ENCODE measurements at regions not wholly inside any gene's neighbourhood (a gene's known extent, or its start where the extent isn't known, plus 50 kb on each side); places are given as distances from the start of the nearest gene placed in this dataset.

DNA sequence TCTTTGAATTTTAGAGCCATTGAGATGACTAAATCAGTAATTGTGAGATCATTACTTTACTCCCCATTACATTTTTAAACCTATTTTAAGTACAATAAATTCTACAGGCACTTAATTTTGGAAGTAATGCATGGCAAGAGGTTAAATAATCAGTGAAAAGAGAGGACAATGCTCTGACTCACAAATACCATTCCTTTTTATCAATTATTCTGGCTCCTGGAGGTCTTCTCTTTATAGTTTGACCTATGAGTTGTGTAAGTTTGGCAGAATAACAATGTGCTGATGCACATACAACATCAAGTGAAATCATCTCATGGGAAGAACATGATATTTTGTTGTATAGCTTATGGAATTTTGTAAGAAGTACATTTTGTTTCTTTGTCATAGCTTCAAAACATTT, 166.7 kb downstream of the TMTC3 start:
- Histone ChIP-seq H3K9me3 (ENCODE audit: insufficient read depth, low read length, severe bottlenecking) (no peaks in the 10 kb centered on the region), H3K27me3 (ENCODE audit: insufficient read depth, low read length, poor library complexity) (no peaks in the 10 kb centered on the region), H4K20me1 (ENCODE audit: insufficient read depth, low read length) (no peaks in the 10 kb centered on the region), H3K27ac (ENCODE audit: low read length) (no peak overlapping the region), H3K79me2 (ENCODE audit: insufficient read depth, low read length) (no peaks in the 10 kb centered on the region), H3K4me1 (ENCODE audit: insufficient read depth, low read length) (no peaks in the 10 kb centered on the region), H3K9ac (ENCODE audit: low read depth, low read length) (no peak overlapping the region), H3K4me3 (ENCODE audit: low read depth in 1 of 2, low read length in 2 of 2) (no peak overlapping the region), H2AFZ (ENCODE audit: low read depth, low read length) (no peak overlapping the region), H3K36me3 (ENCODE audit: insufficient read depth, low read length) (no peaks in the 10 kb centered on the region), H3K4me2 (ENCODE audit: insufficient read depth, low read length) (no peak overlapping the region)
- DNase-seq (no peak), ATAC-seq (ENCODE audit: insufficient read depth, low read depth) (no peak)
- no peak for TF ChIP-seq EZH2 (IDR thresholded peaks at IDR 0.05; ENCODE audit: borderline replicate concordance, low read depth, low read length, severe bottlenecking)
- TF ChIP-seq, protein P1, sequence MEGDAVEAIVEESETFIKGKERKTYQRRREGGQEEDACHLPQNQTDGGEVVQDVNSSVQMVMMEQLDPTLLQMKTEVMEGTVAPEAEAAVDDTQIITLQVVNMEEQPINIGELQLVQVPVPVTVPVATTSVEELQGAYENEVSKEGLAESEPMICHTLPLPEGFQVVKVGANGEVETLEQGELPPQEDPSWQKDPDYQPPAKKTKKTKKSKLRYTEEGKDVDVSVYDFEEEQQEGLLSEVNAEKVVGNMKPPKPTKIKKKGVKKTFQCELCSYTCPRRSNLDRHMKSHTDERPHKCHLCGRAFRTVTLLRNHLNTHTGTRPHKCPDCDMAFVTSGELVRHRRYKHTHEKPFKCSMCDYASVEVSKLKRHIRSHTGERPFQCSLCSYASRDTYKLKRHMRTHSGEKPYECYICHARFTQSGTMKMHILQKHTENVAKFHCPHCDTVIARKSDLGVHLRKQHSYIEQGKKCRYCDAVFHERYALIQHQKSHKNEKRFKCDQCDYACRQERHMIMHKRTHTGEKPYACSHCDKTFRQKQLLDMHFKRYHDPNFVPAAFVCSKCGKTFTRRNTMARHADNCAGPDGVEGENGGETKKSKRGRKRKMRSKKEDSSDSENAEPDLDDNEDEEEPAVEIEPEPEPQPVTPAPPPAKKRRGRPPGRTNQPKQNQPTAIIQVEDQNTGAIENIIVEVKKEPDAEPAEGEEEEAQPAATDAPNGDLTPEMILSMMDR (IDR thresholded peaks at IDR 0.05; ENCODE audit: borderline replicate concordance, extremely low read depth, low read length, poor library complexity, severe bottlenecking) = no peak

GRCh38 chr12:88309546-88309945, 167.4 kb downstream of the TMTC3 start:
- Histone ChIP-seq H4K20me1 (ENCODE audit: insufficient read depth, low read length) (no peaks in the 10 kb centered on the region), H2AFZ (ENCODE audit: low read depth, low read length) (no peak overlapping the region), H3K4me2 (ENCODE audit: insufficient read depth, low read length) (no peak overlapping the region), H3K9ac (ENCODE audit: low read depth, low read length) (no peak overlapping the region), H3K9me3 (ENCODE audit: insufficient read depth, low read length, severe bottlenecking) (no peaks in the 10 kb centered on the region), H3K4me1 (ENCODE audit: insufficient read depth, low read length) (no peaks in the 10 kb centered on the region), H3K27ac (ENCODE audit: low read length) (no peak overlapping the region), H3K79me2 (ENCODE audit: insufficient read depth, low read length) (no peaks in the 10 kb centered on the region), H3K36me3 (ENCODE audit: insufficient read depth, low read length) (no peaks in the 10 kb centered on the region), H3K27me3 (ENCODE audit: insufficient read depth, low read length, poor library complexity) (no peaks in the 10 kb centered on the region), H3K4me3 (ENCODE audit: low read depth in 1 of 2, low read length in 2 of 2) (no peak overlapping the region)
- ATAC-seq (ENCODE audit: insufficient read depth, low read depth) = no peak
- no peak for TF ChIP-seq EZH2 (IDR thresholded peaks at IDR 0.05; ENCODE audit: borderline replicate concordance, low read depth, low read length, severe bottlenecking)
- TF ChIP-seq, protein P1 (IDR thresholded peaks at IDR 0.05; ENCODE audit: borderline replicate concordance, extremely low read depth, low read length, poor library complexity, severe bottlenecking) = no peak
- DNase-seq = no peak

DNA sequence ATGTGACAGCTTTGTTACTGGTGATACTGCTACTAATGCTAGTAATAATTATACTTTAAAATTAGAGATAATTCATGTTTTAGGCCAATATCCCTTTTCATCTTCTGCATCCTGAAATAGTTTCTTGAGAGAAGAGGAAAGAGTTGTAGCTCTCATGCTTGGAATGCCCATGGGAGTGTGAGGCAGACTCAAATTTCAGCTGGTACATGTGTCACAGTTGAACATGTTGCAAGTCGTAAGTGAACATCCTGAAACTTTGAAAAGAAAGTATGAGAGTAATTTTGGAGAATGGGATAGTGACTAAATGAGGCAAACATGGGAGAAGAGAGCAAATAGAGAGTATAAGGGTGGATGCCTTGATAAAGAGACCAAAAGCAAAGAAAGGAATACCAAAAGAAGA, 168.0 kb downstream of the TMTC3 start:
- Histone ChIP-seq H3K9ac (ENCODE audit: low read depth, low read length) (no peak overlapping the region), H3K4me1 (ENCODE audit: insufficient read depth, low read length) (no peaks in the 10 kb centered on the region), H2AFZ (ENCODE audit: low read depth, low read length) (no peak overlapping the region), H3K4me2 (ENCODE audit: insufficient read depth, low read length) (no peak overlapping the region), H3K27me3 (ENCODE audit: insufficient read depth, low read length, poor library complexity) (no peaks in the 10 kb centered on the region), H3K4me3 (ENCODE audit: low read depth in 1 of 2, low read length in 2 of 2) (no peak overlapping the region), H3K79me2 (ENCODE audit: insufficient read depth, low read length) (no peaks in the 10 kb centered on the region), H3K27ac (ENCODE audit: low read length) (no peak overlapping the region), H3K9me3 (ENCODE audit: insufficient read depth, low read length, severe bottlenecking) (no peaks in the 10 kb centered on the region), H4K20me1 (ENCODE audit: insufficient read depth, low read length) (no peaks in the 10 kb centered on the region), H3K36me3 (ENCODE audit: insufficient read depth, low read length) (no peaks in the 10 kb centered on the region)
- ATAC-seq (ENCODE audit: insufficient read depth, low read depth) = no peak
- TF ChIP-seq, protein P1 (IDR thresholded peaks at IDR 0.05; ENCODE audit: borderline replicate concordance, extremely low read depth, low read length, poor library complexity, severe bottlenecking) = no peak
- TF ChIP-seq EZH2 (IDR thresholded peaks at IDR 0.05; ENCODE audit: borderline replicate concordance, low read depth, low read length, severe bottlenecking) = no peak
- no peak for DNase-seq

- H3K4me2 ChIP-seq (ENCODE audit: insufficient read depth, low read length) = no peak overlapping the region
- H4K20me1 ChIP-seq (ENCODE audit: insufficient read depth, low read length) = no peaks in the 10 kb centered on the region
- no peaks in the 10 kb centered on the region for H3K27me3 ChIP-seq (ENCODE audit: insufficient read depth, low read length, poor library complexity)
- no peaks in the 10 kb centered on the region for H3K79me2 ChIP-seq (ENCODE audit: insufficient read depth, low read length)
- no peaks in the 10 kb centered on the region for H3K36me3 ChIP-seq (ENCODE audit: insufficient read depth, low read length)
- ATAC-seq (ENCODE audit: insufficient read depth, low read depth) (no peak), DNase-seq (no peak)
- H3K4me1 ChIP-seq (ENCODE audit: insufficient read depth, low read length) = no peaks in the 10 kb centered on the region
- H3K9me3 ChIP-seq (ENCODE audit: insufficient read depth, low read length, severe bottlenecking) = no peaks in the 10 kb centered on the region
- H3K9ac ChIP-seq (ENCODE audit: low read depth, low read length) = no peak overlapping the region
- no peak overlapping the region for H3K4me3 ChIP-seq (ENCODE audit: low read depth in 1 of 2, low read length in 2 of 2)
- no peak for TF ChIP-seq EZH2 (IDR thresholded peaks at IDR 0.05; ENCODE audit: borderline replicate concordance, low read depth, low read length, severe bottlenecking)
- TF ChIP-seq, protein P1 (IDR thresholded peaks at IDR 0.05; ENCODE audit: borderline replicate concordance, extremely low read depth, low read length, poor library complexity, severe bottlenecking) = no peak
- no peak overlapping the region for H3K27ac ChIP-seq (ENCODE audit: low read length)
- H2AFZ ChIP-seq (ENCODE audit: low read depth, low read length) = no peak overlapping the region
These were observed 168.6 kb downstream of the TMTC3 start for GRCh38 chr12:88310666-88311065.

Data from DND-41 (cell line).